ENCODE measurements at regions not wholly inside any gene's neighbourhood (a gene's known extent, or its start where the extent isn't known, plus 50 kb on each side); places are given as distances from the start of the nearest gene placed in this dataset.

- TF ChIP-seq, protein P1, sequence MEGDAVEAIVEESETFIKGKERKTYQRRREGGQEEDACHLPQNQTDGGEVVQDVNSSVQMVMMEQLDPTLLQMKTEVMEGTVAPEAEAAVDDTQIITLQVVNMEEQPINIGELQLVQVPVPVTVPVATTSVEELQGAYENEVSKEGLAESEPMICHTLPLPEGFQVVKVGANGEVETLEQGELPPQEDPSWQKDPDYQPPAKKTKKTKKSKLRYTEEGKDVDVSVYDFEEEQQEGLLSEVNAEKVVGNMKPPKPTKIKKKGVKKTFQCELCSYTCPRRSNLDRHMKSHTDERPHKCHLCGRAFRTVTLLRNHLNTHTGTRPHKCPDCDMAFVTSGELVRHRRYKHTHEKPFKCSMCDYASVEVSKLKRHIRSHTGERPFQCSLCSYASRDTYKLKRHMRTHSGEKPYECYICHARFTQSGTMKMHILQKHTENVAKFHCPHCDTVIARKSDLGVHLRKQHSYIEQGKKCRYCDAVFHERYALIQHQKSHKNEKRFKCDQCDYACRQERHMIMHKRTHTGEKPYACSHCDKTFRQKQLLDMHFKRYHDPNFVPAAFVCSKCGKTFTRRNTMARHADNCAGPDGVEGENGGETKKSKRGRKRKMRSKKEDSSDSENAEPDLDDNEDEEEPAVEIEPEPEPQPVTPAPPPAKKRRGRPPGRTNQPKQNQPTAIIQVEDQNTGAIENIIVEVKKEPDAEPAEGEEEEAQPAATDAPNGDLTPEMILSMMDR (IDR thresholded peaks at IDR 0.05; ENCODE audit: low read length) = no peak
- TF ChIP-seq EZH2 (IDR thresholded peaks at IDR 0.05; ENCODE audit: borderline replicate concordance, low read length) = no peak
Observed at GRCh38 chr17:14407541-14407940, 106.7 kb downstream of the HS3ST3B1 start.
